HG02642 (cell line): ENCODE measurements at regions not wholly inside any gene's neighbourhood (a gene's known extent, or its start where the extent isn't known, plus 50 kb on each side); places are given as distances from the start of the nearest gene placed in this dataset.

Experiments used
- ATAC-seq: cut with Tn5 transposase; IDR thresholded peaks from one replicate; pipeline ENCODE4 v1.9.1; 2021; ENCODE audit warnings: mild to moderate bottlenecking; ENCODE audit not compliant: unreplicated experiment, poor library complexity

DNA sequence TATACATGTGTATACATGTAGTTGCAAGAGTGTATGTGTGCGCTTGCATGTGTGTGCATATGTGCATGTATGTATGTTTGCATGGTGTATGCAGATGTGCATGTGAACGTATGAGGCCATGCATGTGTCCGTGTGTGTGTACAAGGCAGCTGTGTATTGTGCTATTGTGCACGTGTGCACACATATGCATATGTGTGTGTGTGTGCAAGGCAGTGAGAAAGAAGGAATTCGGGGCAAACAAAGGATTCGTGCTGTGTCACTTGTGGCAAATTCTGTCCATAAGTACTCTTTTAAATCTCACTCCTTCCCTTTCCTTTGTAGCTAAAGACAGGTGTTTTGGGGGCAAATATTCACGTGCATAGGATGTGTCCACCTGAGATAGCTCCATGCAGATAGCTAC, 227.1 kb downstream of the VRK1 start:
- no peak for ATAC-seq

- ATAC-seq = peak; percentile 48
These were observed 228.5 kb downstream of the VRK1 start for GRCh38 chr14:97025722-97026121.

GRCh38 chr14:97027256-97027999, 230.2 kb downstream of the VRK1 start:
- ATAC-seq = no peak

- ATAC-seq = no peak
These were observed 231.2 kb downstream of the VRK1 start for GRCh38 chr14:97028382-97028781.

- no peak for ATAC-seq
These were observed 232.6 kb downstream of the VRK1 start for GRCh38 chr14:97029800-97030199.

DNA sequence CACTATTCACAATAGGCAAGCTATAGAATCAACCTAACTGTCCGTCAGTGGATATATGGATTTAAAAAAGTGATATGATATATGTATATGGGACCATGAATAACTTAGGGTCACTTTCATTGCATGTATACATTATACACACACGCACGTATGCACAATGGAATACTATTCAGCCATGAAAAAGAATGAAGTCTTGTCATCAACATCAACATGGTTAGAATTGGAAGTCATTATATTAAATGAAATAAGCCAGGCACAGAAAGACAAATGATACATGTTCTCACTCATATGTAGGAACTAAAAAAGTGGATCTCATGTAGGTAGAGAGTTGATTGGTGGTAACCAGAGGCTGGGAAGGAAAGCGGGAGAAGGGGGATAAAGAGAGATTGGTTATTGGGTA, 234.3 kb downstream of the VRK1 start:
- no peak for ATAC-seq

DNA sequence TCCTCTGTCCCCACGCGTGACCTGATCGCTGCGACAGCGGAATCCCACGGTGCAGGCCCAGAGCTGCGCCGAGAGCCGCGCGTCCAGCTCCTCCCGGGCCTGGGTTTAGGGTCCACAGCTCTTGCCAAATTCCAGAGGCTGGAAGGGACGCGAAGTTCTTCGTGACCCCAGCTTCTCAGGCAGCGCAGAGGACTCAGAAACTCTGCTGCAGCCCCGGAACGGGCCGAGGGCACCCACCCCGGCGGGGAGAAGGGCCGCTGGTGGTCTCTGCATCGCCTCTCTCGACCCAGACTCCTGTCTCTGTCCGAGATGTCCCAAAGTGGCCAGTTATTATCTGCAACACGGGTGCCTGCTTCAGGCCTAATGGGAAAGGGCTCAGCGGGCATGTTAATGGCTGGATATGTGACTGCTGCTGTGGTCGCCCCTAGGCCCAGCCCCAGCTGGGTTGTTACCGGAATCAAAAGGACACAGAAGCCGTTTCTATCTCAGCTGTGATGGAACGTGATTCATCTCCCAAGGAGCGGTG, 236.4 kb downstream of the VRK1 start:
- ATAC-seq = no peak

DNA sequence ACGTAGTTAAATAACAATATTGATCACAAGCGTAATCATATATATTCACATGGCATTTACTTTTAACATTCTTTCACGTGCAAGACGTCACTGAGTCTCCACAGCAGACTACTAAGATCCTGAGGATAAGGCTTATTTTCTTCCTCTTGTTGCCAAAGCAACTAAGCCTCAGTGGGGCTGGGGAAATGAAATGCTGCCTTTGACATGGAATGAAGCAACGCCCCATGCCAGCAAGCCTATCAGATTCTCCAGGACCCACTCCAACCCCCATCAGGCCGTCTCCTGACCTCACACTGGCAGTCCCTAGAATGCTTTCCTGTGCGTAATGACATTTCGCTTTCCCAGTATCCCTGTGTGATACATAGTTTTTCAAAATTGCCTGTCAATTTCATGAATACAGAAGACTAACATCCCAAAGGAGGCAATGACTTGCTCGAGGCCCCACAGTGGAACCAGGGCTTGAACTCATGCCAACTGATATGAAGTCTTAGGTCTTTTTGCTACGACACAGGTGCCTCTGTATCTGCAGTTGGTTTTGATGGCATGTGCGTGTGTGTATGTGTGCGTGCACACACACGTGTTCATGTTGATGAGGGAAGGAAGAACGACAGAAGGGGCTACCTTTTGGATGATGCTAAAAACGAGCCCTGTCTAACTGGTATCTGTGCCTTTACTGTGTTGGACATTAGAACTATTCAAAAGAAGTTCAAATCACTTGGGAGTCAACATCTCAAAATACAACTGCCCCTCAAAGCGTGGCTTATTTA, 239.1 kb downstream of the VRK1 start:
- ATAC-seq = no peak

DNA sequence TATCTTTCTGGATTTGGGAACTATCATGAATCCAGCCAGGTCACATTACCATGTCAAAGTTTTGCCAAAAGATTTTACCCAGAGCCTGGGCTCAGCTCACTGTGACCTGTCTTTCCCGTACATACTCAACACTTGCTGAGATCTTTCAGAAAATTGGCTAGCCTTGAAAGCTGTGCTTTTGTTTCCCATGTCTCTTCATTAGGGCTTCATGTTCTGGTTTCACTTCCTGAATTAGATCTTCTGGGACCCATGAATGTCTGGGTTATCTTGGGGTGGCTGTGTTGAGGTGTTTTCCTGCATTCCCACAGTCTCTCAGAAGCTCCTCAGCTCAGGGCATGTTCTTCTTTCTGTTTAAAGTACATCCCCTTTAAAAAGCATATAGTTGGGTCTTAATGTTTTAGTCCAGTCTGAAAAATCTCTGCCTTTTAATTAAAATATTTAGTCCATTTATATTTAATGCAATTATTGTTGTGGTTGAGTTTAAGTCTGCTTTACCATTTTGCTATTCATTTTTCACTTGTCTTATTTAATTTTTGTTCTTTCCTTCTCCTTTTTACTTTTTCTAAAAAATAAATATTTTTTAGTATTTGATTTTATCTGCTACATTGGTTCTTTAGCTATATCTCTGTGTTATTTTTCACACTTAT, 242.7 kb downstream of the VRK1 start:
- no peak for ATAC-seq

- ATAC-seq = no peak
These were observed 249.8 kb downstream of the VRK1 start for GRCh38 chr14:97046967-97047366.

GRCh38 chr14:97052001-97052400, 254.8 kb downstream of the VRK1 start:
- no peak for ATAC-seq

DNA sequence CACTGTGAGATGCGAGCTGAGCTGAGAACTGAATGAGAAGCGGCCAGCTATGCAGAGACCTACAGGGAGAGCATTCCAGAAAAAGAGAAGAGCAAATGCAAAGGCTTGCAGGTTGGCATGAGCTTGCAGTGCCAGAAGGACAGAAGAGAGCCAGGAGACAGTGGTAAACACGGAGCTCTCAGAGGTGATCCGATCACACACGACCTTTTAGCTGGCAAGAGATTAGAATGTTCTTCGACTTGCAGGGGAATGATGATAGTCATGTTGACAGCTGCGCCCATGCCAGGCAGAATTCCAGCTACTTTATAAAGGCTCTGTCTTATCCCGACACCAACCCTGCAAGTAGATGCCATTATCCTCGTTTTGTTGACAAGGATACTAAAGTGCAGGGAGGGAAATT, 256.8 kb downstream of the VRK1 start:
- no peak for ATAC-seq

GRCh38 chr14:97055355-97055754, 258.2 kb downstream of the VRK1 start:
- ATAC-seq = no peak

GRCh38 chr14:97056086-97056485, 258.9 kb downstream of the VRK1 start:
- ATAC-seq = no peak

GRCh38 chr14:97057238-97058073, 260.3 kb downstream of the VRK1 start:
- ATAC-seq = no peak

- ATAC-seq = no peak
These were observed 260.9 kb downstream of the VRK1 start for GRCh38 chr14:97058074-97058467.

DNA sequence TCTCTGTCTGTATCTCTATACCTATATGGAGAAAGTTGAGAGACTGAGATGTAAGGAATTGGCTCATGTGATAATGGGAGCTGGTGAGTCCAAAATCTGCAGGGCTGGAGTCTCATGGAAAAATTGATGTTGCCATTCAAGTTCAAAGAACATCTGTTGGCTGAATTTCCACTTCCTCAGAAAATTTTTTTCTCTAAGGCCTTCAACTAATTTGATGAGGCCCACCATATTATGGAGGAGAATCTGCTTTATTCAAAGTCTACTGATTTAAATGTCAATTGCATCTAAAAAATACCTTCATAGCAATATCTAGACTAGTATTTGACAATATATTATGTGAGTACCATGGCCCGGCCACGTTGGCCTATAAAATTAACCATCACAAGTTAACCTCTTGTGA, 261.4 kb downstream of the VRK1 start:
- no peak for ATAC-seq

DNA sequence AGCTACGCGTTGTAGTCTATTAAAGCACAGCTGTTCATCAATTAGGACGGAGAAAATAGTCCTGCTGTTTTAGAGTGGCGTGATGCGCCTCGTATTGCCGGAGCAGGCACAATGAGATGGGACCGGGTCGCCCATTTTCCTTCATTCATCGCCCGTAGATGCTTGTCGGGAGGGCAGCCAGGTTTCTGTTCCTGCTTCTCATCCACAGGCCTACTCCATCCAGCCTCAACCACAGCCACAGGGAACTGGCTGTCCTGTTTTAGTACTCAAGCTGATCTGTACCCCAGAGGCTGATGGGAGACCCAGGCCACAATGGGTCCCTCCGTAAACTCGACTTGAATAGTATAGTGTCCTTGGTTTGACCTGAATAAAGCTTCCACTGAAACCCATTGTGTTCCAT, 264.0 kb downstream of the VRK1 start:
- no peak for ATAC-seq

DNA sequence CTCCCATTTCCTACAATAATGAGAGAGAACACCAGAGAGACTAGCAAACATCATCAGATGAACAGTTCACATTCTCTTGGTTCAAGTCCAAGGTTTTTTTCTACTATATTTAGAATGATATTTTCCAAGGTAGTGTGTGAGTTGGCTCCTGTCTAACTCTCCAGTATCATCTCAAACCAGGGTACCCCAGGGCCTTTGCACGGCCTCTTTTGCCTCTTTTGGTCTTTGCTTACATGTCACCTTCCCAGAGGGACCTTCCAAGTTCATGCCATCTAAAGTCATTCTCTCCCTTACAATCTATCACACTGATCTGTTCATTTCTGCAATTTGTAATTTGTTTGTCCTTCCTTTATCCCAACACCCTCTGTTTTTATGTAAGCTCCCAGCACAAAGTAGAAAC, 264.5 kb downstream of the VRK1 start:
- no peak for ATAC-seq

- no peak for ATAC-seq
These were observed 268.3 kb downstream of the VRK1 start for GRCh38 chr14:97065305-97066067.
